Mesenchymal stem cell (in vitro differentiated cells and primary cell): ENCODE measurements at regions not wholly inside any gene's neighbourhood (a gene's known extent, or its start where the extent isn't known, plus 50 kb on each side); places are given as distances from the start of the nearest gene placed in this dataset.

ENCODE experiments used
- DNase-seq: peaks from one replicate; pipeline ENCODE4 v3.0.0-alpha.2; 2013
- H2AFZ ChIP-seq: one replicate; pipeline ENCODE4 v1.6.1; 2013; ENCODE audit warnings: low read depth, mild to moderate bottlenecking, control low read depth, inconsistent platforms, low read length, moderate library complexity
- H2AK5ac ChIP-seq: 2 replicates; pipeline ENCODE4 v1.6.1; 2013; ENCODE audit warnings: low read length, moderate library complexity, mild to moderate bottlenecking, inconsistent platforms; ENCODE audit not compliant: severe bottlenecking
- H2BK120ac ChIP-seq: one replicate; pipeline ENCODE4 v1.6.1; 2013; ENCODE audit warnings: low read depth, mild to moderate bottlenecking, inconsistent platforms, low read length, moderate library complexity
- H2BK12ac ChIP-seq, 2 experiments: one replicate each; pipeline ENCODE4 v1.6.1; 2013; ENCODE audit warnings: inconsistent platforms in 2 of 2, low read length in 2 of 2, mild to moderate bottlenecking in 2 of 2, moderate library complexity in 2 of 2, control low read depth in 1 of 2
- H2BK15ac ChIP-seq: one replicate; pipeline ENCODE4 v1.6.1; 2013; ENCODE audit warnings: mild to moderate bottlenecking, low read depth, inconsistent platforms; ENCODE audit not compliant: poor library complexity, severe bottlenecking
- H2BK5ac ChIP-seq: 2 replicates; pipeline ENCODE4 v1.6.1; 2013; ENCODE audit warnings: low read depth, mild to moderate bottlenecking, low read length, control low read depth, inconsistent platforms; ENCODE audit not compliant: poor library complexity, severe bottlenecking
- H3K14ac ChIP-seq, 2 experiments: one replicate each; pipeline ENCODE4 v1.6.1; 2013; ENCODE audit warnings: inconsistent platforms in 2 of 2, low read length in 2 of 2, control low read depth in 1 of 2, mild to moderate bottlenecking in 1 of 2, moderate library complexity in 1 of 2
- H3K18ac ChIP-seq, 2 experiments: one replicate each; pipeline ENCODE4 v1.6.1; 2013; ENCODE audit warnings: inconsistent platforms in 2 of 2, low read length in 2 of 2, control low read depth in 1 of 2, low read depth in 1 of 2, mild to moderate bottlenecking in 1 of 2
- H3K23ac ChIP-seq, 2 experiments: one replicate each; pipeline ENCODE4 v1.6.1; 2013; ENCODE audit warnings: inconsistent platforms in 2 of 2, low read length in 2 of 2, mild to moderate bottlenecking in 2 of 2, moderate library complexity in 2 of 2, control low read depth in 1 of 2
- H3K27ac ChIP-seq: 2 replicates; pipeline ENCODE4 v1.5.1; 2013; ENCODE audit warnings: mild to moderate bottlenecking, moderate library complexity, low read length, control low read depth, inconsistent platforms; ENCODE audit not compliant: poor library complexity, severe bottlenecking
- H3K27me3 ChIP-seq, 2 experiments: 2 replicates each; pipeline versions ENCODE4 v1.6.1 to v1.7.0; 2013; ENCODE audit warnings: low read length in 2 of 2, mild to moderate bottlenecking in 2 of 2, moderate library complexity in 2 of 2, control low read depth in 1 of 2, inconsistent platforms in 1 of 2; ENCODE audit not compliant: control insufficient read depth in 1 of 2, insufficient read depth in 1 of 2
- H3K36me3 ChIP-seq, 2 experiments: 2 replicates each; pipeline versions ENCODE4 v1.6.1 to v1.7.0; 2013; ENCODE audit warnings: low read length in 2 of 2, control low read depth in 1 of 2, inconsistent platforms in 1 of 2, low read depth in 1 of 2, mild to moderate bottlenecking in 1 of 2; ENCODE audit not compliant: insufficient read depth in 2 of 2, control insufficient read depth in 1 of 2
- H3K4ac ChIP-seq, 2 experiments: one replicate each; pipeline ENCODE4 v1.6.1; 2013; ENCODE audit warnings: inconsistent platforms in 2 of 2, low read length in 2 of 2, mild to moderate bottlenecking in 2 of 2, moderate library complexity in 2 of 2, control low read depth in 1 of 2, low read depth in 1 of 2
- H3K4me1 ChIP-seq: 2 replicates; pipeline ENCODE4 v1.6.1; 2013; ENCODE audit warnings: low read depth, low read length, control low read depth; ENCODE audit not compliant: control insufficient read depth, insufficient read depth
- H3K4me2 ChIP-seq: 2 replicates; pipeline ENCODE4 v1.6.1; 2013; ENCODE audit warnings: low read length, mild to moderate bottlenecking, inconsistent platforms; ENCODE audit not compliant: poor library complexity, severe bottlenecking
- H3K4me3 ChIP-seq, 2 experiments: 2 replicates each; pipeline versions ENCODE4 v1.5.1 to v1.7.0; 2013; ENCODE audit warnings: low read length in 2 of 2, mild to moderate bottlenecking in 2 of 2, control low read depth in 1 of 2, low read depth in 1 of 2; ENCODE audit not compliant: insufficient read depth in 1 of 2
- H3K79me1 ChIP-seq: replicated peaks from 2 replicates; pipeline ENCODE4 v1.6.1; 2013; ENCODE audit warnings: mild to moderate bottlenecking, control low read depth, low read length, inconsistent platforms; ENCODE audit not compliant: poor library complexity, severe bottlenecking
- H3K9ac ChIP-seq: 2 replicates; pipeline ENCODE4 v1.7.0; 2013; ENCODE audit warnings: mild to moderate bottlenecking, low read length, moderate library complexity
- H3K9me3 ChIP-seq: 2 replicates; pipeline ENCODE4 v1.7.0; 2013; ENCODE audit warnings: mild to moderate bottlenecking, low read length; ENCODE audit not compliant: control insufficient read depth
- H4K8ac ChIP-seq: one replicate; pipeline ENCODE4 v1.6.1; 2013; ENCODE audit warnings: inconsistent platforms, mild to moderate bottlenecking, low read length, moderate library complexity
- H4K91ac ChIP-seq: one replicate; pipeline ENCODE4 v1.6.1; 2013; ENCODE audit warnings: mild to moderate bottlenecking, low read length, inconsistent platforms
- WGBS: methylation state at CpG from one replicate; pipeline ENCODE4 v1.1.7; 2013; ENCODE audit warnings: mixed read lengths; 5-methylcytosine and 5-hydroxymethylcytosine counted together

GRCh38 chr3:189455641-189456417 lies 175.4 kb upstream of the TP63 start:
- Histone ChIP-seq H4K91ac (no peak overlapping the region), H2AFZ (no peak overlapping the region), H3K27ac (peak overlapping the region; percentile 28), H2BK5ac (no peak overlapping the region), H2BK12ac (no peak overlapping the region), H3K4me1 (peaks cover 3% of the 10 kb centered on the region), H3K14ac (no peak overlapping the region), H2AK5ac (peak overlapping the region; percentile 35), H3K79me1 (no peaks in the 10 kb centered on the region), H3K36me3 (no peaks in the 10 kb centered on the region), H3K4ac (no peak overlapping the region), H3K4me3 (no peak overlapping the region), H3K9ac (no peak overlapping the region), H2BK120ac (no peak overlapping the region), H3K4me2 (no peak overlapping the region), H3K18ac (no peak overlapping the region), H4K8ac (no peak overlapping the region), H3K23ac (no peak overlapping the region), H2BK15ac (no peak overlapping the region), H3K27me3 (no peaks in the 10 kb centered on the region), H3K9me3 (no peaks in the 10 kb centered on the region)
- DNase-seq: no peak
- 85% methylated on average over 6 of the region's 6 CpGs for WGBS

GRCh38 chr3:189457201-189457607 lies 174.0 kb upstream of the TP63 start:
- Histone ChIP-seq H3K27ac (peak overlapping the region; percentile 78), H3K36me3 (no peaks in the 10 kb centered on the region), H2BK120ac (no peak overlapping the region), H3K9ac (no peak overlapping the region), H3K9me3 (no peaks in the 10 kb centered on the region), H3K4me3 (no peak overlapping the region), H3K27me3 (no peaks in the 10 kb centered on the region), H4K91ac (no peak overlapping the region), H3K23ac (no peak overlapping the region), H2AFZ (no peak overlapping the region), H3K4me1 (peaks cover 3% of the 10 kb centered on the region), H3K4me2 (no peak overlapping the region), H3K14ac (no peak overlapping the region), H2BK15ac (no peak overlapping the region), H2BK5ac (no peak overlapping the region), H2AK5ac (no peak overlapping the region), H3K79me1 (no peaks in the 10 kb centered on the region), H3K18ac (peak overlapping the region in 1 of 2 experiments; percentile 2), H3K4ac (no peak overlapping the region), H2BK12ac (no peak overlapping the region), H4K8ac (no peak overlapping the region)
- DNase-seq: peak; percentile 2
- WGBS: 67% methylated on average over 6 of the region's 7 CpGs

DNA sequence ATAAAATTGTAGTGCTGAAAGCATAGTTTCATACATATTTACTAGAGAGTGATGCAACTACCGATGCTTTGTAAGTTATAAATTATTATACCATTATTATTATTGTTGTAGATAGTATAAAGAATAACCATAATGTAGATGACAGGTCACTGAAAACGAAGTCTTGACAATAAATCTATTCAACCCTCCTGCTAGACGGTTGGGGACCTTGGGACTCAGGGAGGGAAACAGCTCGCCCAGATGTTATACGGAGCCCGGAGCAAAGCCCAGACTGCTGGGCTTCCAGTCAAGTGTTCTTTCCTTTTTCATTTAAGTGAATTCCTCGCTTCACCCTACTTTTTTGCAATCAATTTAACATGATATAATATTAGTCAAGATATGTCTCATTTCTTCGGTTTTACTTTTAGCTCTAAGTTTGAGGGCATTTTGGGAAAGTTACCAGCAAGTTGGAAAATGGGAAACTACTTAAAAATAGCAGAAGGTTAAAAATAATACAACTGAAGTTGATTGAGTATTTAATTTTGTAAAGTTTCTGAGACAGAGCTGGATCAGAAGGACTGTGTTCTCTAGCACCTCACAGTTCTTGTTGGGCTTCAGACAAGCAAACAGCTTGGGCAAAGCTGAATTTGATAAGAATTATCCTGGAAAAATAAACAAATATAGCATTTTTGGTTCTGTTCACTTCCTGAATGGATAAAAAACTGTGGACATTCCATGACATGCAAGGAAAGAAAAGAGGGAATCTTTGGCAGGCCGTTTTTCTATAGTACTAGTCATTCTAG lies 173.4 kb upstream of the TP63 start:
- no peak overlapping the region for H3K4ac ChIP-seq
- DNase-seq: no peak
- no peaks in the 10 kb centered on the region for H3K79me1 ChIP-seq
- no peak overlapping the region for H2AFZ ChIP-seq
- H3K14ac ChIP-seq: no peak overlapping the region
- H3K27ac ChIP-seq: peak overlapping the region; percentile 78
- H3K4me2 ChIP-seq: no peak overlapping the region
- no peak overlapping the region for H3K4me3 ChIP-seq
- H3K4me1 ChIP-seq: peaks cover 3% of the 10 kb centered on the region
- no peak overlapping the region for H2BK12ac ChIP-seq
- H3K9ac ChIP-seq: no peak overlapping the region
- H2BK15ac ChIP-seq: no peak overlapping the region
- WGBS: 87% methylated on average over 7 of the region's 9 CpGs
- H2AK5ac ChIP-seq: no peak overlapping the region
- H4K91ac ChIP-seq: no peak overlapping the region
- no peak overlapping the region for H3K18ac ChIP-seq
- no peak overlapping the region for H4K8ac ChIP-seq
- no peaks in the 10 kb centered on the region for H3K27me3 ChIP-seq
- H2BK5ac ChIP-seq: no peak overlapping the region
- H3K36me3 ChIP-seq: no peaks in the 10 kb centered on the region
- no peak overlapping the region for H2BK120ac ChIP-seq
- no peak overlapping the region for H3K23ac ChIP-seq
- no peaks in the 10 kb centered on the region for H3K9me3 ChIP-seq

GRCh38 chr3:189458528-189458927 lies 172.7 kb upstream of the TP63 start:
- Histone ChIP-seq H2BK120ac (no peak overlapping the region), H3K4me3 (no peak overlapping the region), H3K23ac (no peak overlapping the region), H4K91ac (no peak overlapping the region), H4K8ac (no peak overlapping the region), H3K4me2 (no peak overlapping the region), H3K79me1 (no peaks in the 10 kb centered on the region), H2AK5ac (no peak overlapping the region), H3K18ac (no peak overlapping the region), H3K36me3 (no peaks in the 10 kb centered on the region), H3K4ac (no peak overlapping the region), H2BK12ac (no peak overlapping the region), H3K27ac (no peak overlapping the region), H2BK15ac (no peak overlapping the region), H3K27me3 (no peaks in the 10 kb centered on the region), H2BK5ac (no peak overlapping the region), H3K9ac (no peak overlapping the region), H2AFZ (no peak overlapping the region), H3K9me3 (no peaks in the 10 kb centered on the region), H3K4me1 (peaks cover 3% of the 10 kb centered on the region), H3K14ac (no peak overlapping the region)
- DNase-seq: peak; percentile 1
- WGBS: 95% methylated on average over 7 of the region's 7 CpGs
